Thoracic aorta (tissue), 2 donors: ENCODE measurements at regions not wholly inside any gene's neighbourhood (a gene's known extent, or its start where the extent isn't known, plus 50 kb on each side); places are given as distances from the start of the nearest gene placed in this dataset.

ENCODE experiments used
- ATAC-seq: fragments of 150-250 bp; one replicate; pipeline ENCODE4 v1.8.0; 2017; ENCODE audit warnings: low read depth; ENCODE audit not compliant: insufficient number of reproducible peaks, low FRiP score
- DNase-seq: peaks from one replicate; pipeline ENCODE4 v3.0.0-alpha.2; 2020; ENCODE audit warnings: low spot score
- H3K27ac ChIP-seq, 2 donors: fragments of 200-600 bp; sonication (generic); 1 replicate in 1 of 2; 2 replicates in 1 of 2; pipeline ENCODE4 v1.5.1; 2016; ENCODE audit warnings: mild to moderate bottlenecking in 2 of 2, moderate library complexity in 2 of 2
- H3K27me3 ChIP-seq: fragments of 200-600 bp; sonication (generic); replicated peaks from 2 replicates; pipeline ENCODE4 v1.6.0; 2016; ENCODE audit warnings: mild to moderate bottlenecking; ENCODE audit not compliant: insufficient read depth
- H3K36me3 ChIP-seq: fragments of 200-600 bp; sonication (generic); one replicate; pipeline ENCODE4 v1.5.1; 2016
- H3K4me1 ChIP-seq, 2 donors: fragments of 200-600 bp; sonication (generic); 1 replicate in 1 of 2; 2 replicates in 1 of 2; pipeline versions ENCODE4 v1.5.1 to v1.6.0; 2016; ENCODE audit warnings: low read depth in 2 of 2, mild to moderate bottlenecking in 1 of 2; ENCODE audit not compliant: control insufficient read depth in 1 of 2
- H3K4me3 ChIP-seq: fragments of 200-600 bp; sonication (generic); 2 replicates; pipeline ENCODE4 v1.5.1; 2016; ENCODE audit warnings: mild to moderate bottlenecking
- H3K9me3 ChIP-seq: fragments of 200-600 bp; sonication (generic); 2 replicates; pipeline ENCODE4 v1.5.1; 2016
- CTCF ChIP-seq: fragments of 200-600 bp; sonication (generic); IDR thresholded peaks from one replicate; pipeline ENCODE4 v1.5.1; 2019; ENCODE audit warnings: antibody characterized with exemption

- Histone ChIP-seq H3K27me3 (no peaks in the 10 kb centered on the region), H3K27ac (no peak overlapping the region), H3K4me3 (no peak overlapping the region), H3K4me1 (no peaks in the 10 kb centered on the region), H3K9me3 (no peaks in the 10 kb centered on the region), H3K36me3 (no peaks in the 10 kb centered on the region)
- ATAC-seq (no peak), DNase-seq (no peak)
- TF ChIP-seq CTCF = no peak
Observed at GRCh38 chr10:128506423-128506822, 380.2 kb upstream of the MKI67 start.

GRCh38 chr10:128507066-128507465 lies 380.8 kb upstream of the MKI67 start:
- Histone ChIP-seq H3K36me3 (no peaks in the 10 kb centered on the region), H3K9me3 (no peaks in the 10 kb centered on the region), H3K4me1 (no peaks in the 10 kb centered on the region), H3K27me3 (no peaks in the 10 kb centered on the region), H3K27ac (no peak overlapping the region), H3K4me3 (no peak overlapping the region)
- DNase-seq (no peak), ATAC-seq (no peak)
- no peak for TF ChIP-seq CTCF

- no peak overlapping the region for H3K27ac ChIP-seq
- H3K27me3 ChIP-seq = no peaks in the 10 kb centered on the region
- no peak overlapping the region for H3K4me3 ChIP-seq
- DNase-seq = no peak
- no peak for TF ChIP-seq CTCF
- no peak for ATAC-seq
- no peaks in the 10 kb centered on the region for H3K4me1 ChIP-seq
- H3K9me3 ChIP-seq = no peaks in the 10 kb centered on the region
- no peaks in the 10 kb centered on the region for H3K36me3 ChIP-seq
Observed at GRCh38 chr10:128511284-128511683, 385.1 kb upstream of the MKI67 start.

- ATAC-seq (no peak), DNase-seq (no peak)
- Histone ChIP-seq H3K27me3 (no peaks in the 10 kb centered on the region), H3K9me3 (no peaks in the 10 kb centered on the region), H3K4me3 (no peak overlapping the region), H3K36me3 (no peaks in the 10 kb centered on the region), H3K27ac (no peak overlapping the region), H3K4me1 (no peaks in the 10 kb centered on the region)
- no peak for TF ChIP-seq CTCF
Observed at GRCh38 chr10:128512767-128513166, 386.5 kb upstream of the MKI67 start.

- ATAC-seq = no peak
- DNase-seq = no peak
- no peaks in the 10 kb centered on the region for H3K36me3 ChIP-seq
- H3K9me3 ChIP-seq = no peaks in the 10 kb centered on the region
- no peak overlapping the region for H3K27ac ChIP-seq
- no peaks in the 10 kb centered on the region for H3K4me1 ChIP-seq
- H3K27me3 ChIP-seq = no peaks in the 10 kb centered on the region
- no peak for TF ChIP-seq CTCF
- H3K4me3 ChIP-seq = no peak overlapping the region
Observed at GRCh38 chr10:128514536-128514935, 388.3 kb upstream of the MKI67 start.
